COLO668 (cell line): ENCODE measurements at regions not wholly inside any gene's neighbourhood (a gene's known extent, or its start where the extent isn't known, plus 50 kb on each side); places are given as distances from the start of the nearest gene placed in this dataset.
"Not testable (repeated sequence)": the region's sequence is repeated elsewhere in the genome, so short reads cannot be mapped to it uniquely, and the experiment has no call there.

Experiments used
- DNase-seq: peaks from one replicate; lab custom pipeline; 2025; ENCODE audit not compliant: unreplicated experiment; lab: John Stamatoyannopoulos, UW

GRCh38 chrX:47302396-47302795 is 68.0 kb upstream of the ZNF157 start:
- DNase-seq, result no peak

GRCh38 chrX:47306471-47307023 is 63.8 kb upstream of the ZNF157 start:
- not testable (repeated sequence) for DNase-seq

- DNase-seq, result peak; percentile 0
These were observed 58.2 kb upstream of the ZNF157 start for GRCh38 chrX:47311932-47312774.

GRCh38 chrX:47313056-47313455 is 57.3 kb upstream of the ZNF157 start:
- no peak for DNase-seq

- no peak for DNase-seq
These were observed 53.9 kb upstream of the ZNF157 start for GRCh38 chrX:47316276-47317025.
